Right renal pelvis (tissue), 4 donors: ENCODE measurements at regions not wholly inside any gene's neighbourhood (a gene's known extent, or its start where the extent isn't known, plus 50 kb on each side); places are given as distances from the start of the nearest gene placed in this dataset.

Experiments used
- DNase-seq, 4 donors: peaks; one replicate each; pipeline ENCODE4 v3.0.0-alpha.2; 2013; ENCODE audit warnings: low read depth in 4 of 4, low spot score in 3 of 4, missing footprints in 1 of 4

GRCh38 chr13:34816245-34816884, 125.7 kb upstream of the NBEA start:
- DNase-seq, result peak in 2 of 4 donors; percentile 23 to 40

- DNase-seq, result no peak
These were observed 125.0 kb upstream of the NBEA start for GRCh38 chr13:34816908-34817665.

GRCh38 chr13:34822650-34823049, 119.4 kb upstream of the NBEA start:
- DNase-seq, result no peak

GRCh38 chr13:34826432-34826831, 115.6 kb upstream of the NBEA start:
- DNase-seq, result no peak

GRCh38 chr13:34833562-34834182, 108.4 kb upstream of the NBEA start:
- no peak for DNase-seq

GRCh38 chr13:34842466-34842865, 99.6 kb upstream of the NBEA start:
- no peak for DNase-seq

GRCh38 chr13:34847766-34848165, 94.3 kb upstream of the NBEA start:
- DNase-seq, result no peak

- no peak for DNase-seq
These were observed 92.7 kb upstream of the NBEA start for GRCh38 chr13:34849406-34849805.

- DNase-seq, result no peak
These were observed 88.9 kb upstream of the NBEA start for GRCh38 chr13:34853161-34853560.

GRCh38 chr13:34857558-34858325, 84.3 kb upstream of the NBEA start:
- DNase-seq, result no peak

- DNase-seq, result no peak
These were observed 79.8 kb upstream of the NBEA start for GRCh38 chr13:34862311-34862710.

GRCh38 chr13:34862716-34863115, 79.4 kb upstream of the NBEA start:
- no peak for DNase-seq

- DNase-seq, result no peak
These were observed 78.5 kb upstream of the NBEA start for GRCh38 chr13:34863360-34864135.

- DNase-seq, result no peak
These were observed 77.4 kb upstream of the NBEA start for GRCh38 chr13:34864671-34865070.

GRCh38 chr13:34867590-34867989, 74.5 kb upstream of the NBEA start:
- no peak for DNase-seq

- no peak for DNase-seq
These were observed 73.3 kb upstream of the NBEA start for GRCh38 chr13:34868733-34869132.

GRCh38 chr13:34869696-34870095, 72.4 kb upstream of the NBEA start:
- DNase-seq, result no peak

- DNase-seq, result no peak
These were observed 63.7 kb upstream of the NBEA start for GRCh38 chr13:34878329-34878728.

GRCh38 chr13:34879851-34880250, 62.2 kb upstream of the NBEA start:
- DNase-seq, result no peak

GRCh38 chr13:34881494-34881893, 60.6 kb upstream of the NBEA start:
- DNase-seq, result no peak
